OCI-LY7 (cell line): ENCODE measurements at regions not wholly inside any gene's neighbourhood (a gene's known extent, or its start where the extent isn't known, plus 50 kb on each side); places are given as distances from the start of the nearest gene placed in this dataset.

Experiments used
- BruUV-seq: library from RNA; stranded (reverse); fragments of 400-500 nt; replicated peaks from 2 replicates; lab custom pipeline; 2021; lab: Mats Ljungman, UMichigan
- CTCF ChIA-PET: fragments of 300-600 bp; sonication (Branson Sonifier 250); formaldehyde crosslinking; loops from one replicate; lab custom pipeline; 2022; ENCODE audit warnings: antibody characterized with exemption; ENCODE audit not compliant: unreplicated experiment; lab: Charles Lee
- POLR2A ChIA-PET: fragments of 300-600 bp; sonication (Branson Sonifier 250); formaldehyde crosslinking; loops from one replicate; lab custom pipeline; 2022; ENCODE audit warnings: antibody characterized with exemption; lab: Charles Lee
- DNase-seq: peaks from one replicate; pipeline ENCODE4 v3.0.0-alpha.2; 2015; ENCODE audit warnings: low spot score
- H2AFZ ChIP-seq: fragments of 200-600 bp; sonication (generic), shearing (Covaris generic); 2 replicates; pipeline ENCODE4 v1.6.1; 2014; ENCODE audit warnings: mild to moderate bottlenecking, antibody characterized with exemption, low read length, moderate library complexity
- H3K27ac ChIP-seq: fragments of 200-600 bp; sonication (generic); 2 replicates; pipeline ENCODE4 v1.5.1; 2014; ENCODE audit warnings: mixed run types, low read depth, mild to moderate bottlenecking, moderate library complexity, low read length, inconsistent platforms; ENCODE audit not compliant: poor library complexity, severe bottlenecking
- H3K36me3 ChIP-seq: fragments of 200-600 bp; sonication (generic); 2 replicates; pipeline ENCODE4 v1.6.1; 2014; ENCODE audit warnings: mild to moderate bottlenecking, antibody characterized with exemption, low read length, moderate library complexity, mixed read lengths; ENCODE audit not compliant: insufficient read depth
- H3K4me1 ChIP-seq: fragments of 200-600 bp; sonication (generic); 2 replicates; pipeline ENCODE4 v1.5.1; 2014; ENCODE audit warnings: mild to moderate bottlenecking, low read length; ENCODE audit not compliant: insufficient read depth, poor library complexity, severe bottlenecking
- H3K4me2 ChIP-seq: fragments of 200-600 bp; sonication (generic); 2 replicates; pipeline ENCODE4 v1.6.1; 2014; ENCODE audit warnings: mild to moderate bottlenecking, low read length
- H3K4me3 ChIP-seq: fragments of 200-600 bp; sonication (generic); 2 replicates; pipeline ENCODE4 v1.5.1; 2014; ENCODE audit warnings: mild to moderate bottlenecking, low read depth, low read length; ENCODE audit not compliant: poor library complexity, severe bottlenecking
- H3K79me2 ChIP-seq: fragments of 200-600 bp; sonication (generic); 2 replicates; pipeline ENCODE4 v1.6.1; 2016; ENCODE audit warnings: low read depth, mild to moderate bottlenecking, low read length, moderate library complexity, mixed read lengths; ENCODE audit not compliant: insufficient read depth
- H3K9me2 ChIP-seq: fragments of 200-600 bp; sonication (generic); 2 replicates; pipeline ENCODE4 v1.6.1; 2016; ENCODE audit warnings: mild to moderate bottlenecking, low read length, mixed read lengths; ENCODE audit not compliant: insufficient read depth
- H3K9me3 ChIP-seq: fragments of 200-600 bp; sonication (generic); 2 replicates; pipeline ENCODE4 v1.6.1; 2014; ENCODE audit warnings: mild to moderate bottlenecking, mixed run types, low read length, mixed read lengths
- H4K20me1 ChIP-seq: fragments of 200-600 bp; sonication (generic); 2 replicates; pipeline ENCODE4 v1.6.1; 2014; ENCODE audit warnings: mild to moderate bottlenecking, antibody characterized with exemption, low read length, moderate library complexity, mixed read lengths; ENCODE audit not compliant: insufficient read depth
- EZH2phosphoT487 ChIP-seq: fragments of 200-600 bp; sonication (generic); IDR thresholded peaks from 2 replicates; pipeline ENCODE4 v1.6.1; 2018; ENCODE audit warnings: low read depth, borderline replicate concordance, mild to moderate bottlenecking, mixed run types, antibody characterized with exemption, low read length, moderate library complexity, mixed read lengths
- intact Hi-C: fragments of 100-400 bp; cut with micrococcal nuclease; formaldehyde crosslinking; loops from one replicate; pipeline ENCODE4 v1.10.0; 2022; ENCODE audit not compliant: unreplicated experiment
- TF ChIP-seq, protein P1 (sequence below): fragments of 200-600 bp; sonication (generic); conservative IDR thresholded peaks from 2 replicates; pipeline ENCODE4 v1.5.1; 2014; ENCODE audit warnings: mild to moderate bottlenecking, antibody characterized with exemption, low read length, moderate library complexity, mixed read lengths

DNA sequence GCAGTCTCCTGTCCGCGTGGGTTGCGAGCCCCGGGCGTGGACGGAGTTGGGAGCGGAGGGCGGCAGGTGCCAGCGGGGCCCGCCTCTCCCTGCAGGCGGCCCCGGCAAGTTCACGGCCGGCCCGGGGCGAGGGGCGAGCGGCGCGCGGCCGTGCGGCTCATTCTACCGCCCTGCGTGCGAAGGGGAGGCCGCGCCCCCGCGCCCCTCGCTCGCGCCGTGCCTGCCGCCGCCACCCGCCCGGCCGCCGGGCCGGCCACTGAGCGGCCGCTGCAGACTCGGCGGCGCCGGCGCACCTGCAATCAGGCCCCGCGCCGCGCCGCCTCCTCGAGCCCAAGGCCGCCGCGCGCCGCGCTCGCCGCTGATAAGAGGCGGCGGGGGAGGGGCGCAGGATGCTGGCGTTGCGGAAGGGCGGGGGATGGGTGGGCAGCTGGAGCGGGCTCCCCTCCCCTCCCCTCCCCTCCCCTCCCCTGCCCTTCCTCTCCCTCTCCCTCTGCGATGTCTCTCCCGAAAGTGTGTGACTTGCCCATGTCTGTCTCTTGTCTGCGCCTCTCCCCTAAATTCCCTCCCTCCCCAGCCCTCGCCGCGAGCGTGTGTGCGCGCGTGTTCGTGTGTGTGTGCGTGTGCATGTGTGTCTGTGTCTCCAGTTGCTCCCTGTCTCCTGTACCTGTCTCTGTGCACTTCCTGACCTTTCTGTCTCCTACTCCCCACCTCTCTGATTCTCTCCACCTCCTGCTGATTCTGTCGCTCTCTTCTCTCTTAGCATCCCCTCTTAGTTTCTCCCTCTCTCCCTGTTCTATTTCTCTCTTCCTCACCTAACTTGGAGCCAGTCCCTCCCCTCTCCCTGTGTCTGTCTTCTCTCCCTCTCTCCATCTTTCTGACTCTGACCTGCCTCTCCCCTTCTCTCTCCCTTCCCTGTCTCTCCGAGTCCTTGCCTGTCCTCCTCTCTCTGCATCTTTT lies 768.1 kb upstream of the TBX3 start:
- Histone ChIP-seq H3K4me3 (no peak overlapping the region), H3K4me2 (no peak overlapping the region), H3K4me1 (no peaks in the 10 kb centered on the region), H3K36me3 (no peaks in the 10 kb centered on the region), H3K9me3 (no peaks in the 10 kb centered on the region), H3K27ac (no peak overlapping the region), H3K9me2 (no peaks in the 10 kb centered on the region), H4K20me1 (no peaks in the 10 kb centered on the region), H2AFZ (no peak overlapping the region), H3K79me2 (no peaks in the 10 kb centered on the region)
- intact Hi-C loops: no loop called here
- BruUV-seq: no TSS peak
- TF ChIP-seq, protein P1, sequence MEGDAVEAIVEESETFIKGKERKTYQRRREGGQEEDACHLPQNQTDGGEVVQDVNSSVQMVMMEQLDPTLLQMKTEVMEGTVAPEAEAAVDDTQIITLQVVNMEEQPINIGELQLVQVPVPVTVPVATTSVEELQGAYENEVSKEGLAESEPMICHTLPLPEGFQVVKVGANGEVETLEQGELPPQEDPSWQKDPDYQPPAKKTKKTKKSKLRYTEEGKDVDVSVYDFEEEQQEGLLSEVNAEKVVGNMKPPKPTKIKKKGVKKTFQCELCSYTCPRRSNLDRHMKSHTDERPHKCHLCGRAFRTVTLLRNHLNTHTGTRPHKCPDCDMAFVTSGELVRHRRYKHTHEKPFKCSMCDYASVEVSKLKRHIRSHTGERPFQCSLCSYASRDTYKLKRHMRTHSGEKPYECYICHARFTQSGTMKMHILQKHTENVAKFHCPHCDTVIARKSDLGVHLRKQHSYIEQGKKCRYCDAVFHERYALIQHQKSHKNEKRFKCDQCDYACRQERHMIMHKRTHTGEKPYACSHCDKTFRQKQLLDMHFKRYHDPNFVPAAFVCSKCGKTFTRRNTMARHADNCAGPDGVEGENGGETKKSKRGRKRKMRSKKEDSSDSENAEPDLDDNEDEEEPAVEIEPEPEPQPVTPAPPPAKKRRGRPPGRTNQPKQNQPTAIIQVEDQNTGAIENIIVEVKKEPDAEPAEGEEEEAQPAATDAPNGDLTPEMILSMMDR: no peak
- no peak for TF ChIP-seq EZH2phosphoT487
- CTCF ChIA-PET: no interaction called here
- DNase-seq: no peak
- POLR2A ChIA-PET: interaction anchor here (0.6 kb wide), 1 partner anchor 91 kb away, joined by 3 read pairs; no protein-coding TSS in a partner anchor

DNA sequence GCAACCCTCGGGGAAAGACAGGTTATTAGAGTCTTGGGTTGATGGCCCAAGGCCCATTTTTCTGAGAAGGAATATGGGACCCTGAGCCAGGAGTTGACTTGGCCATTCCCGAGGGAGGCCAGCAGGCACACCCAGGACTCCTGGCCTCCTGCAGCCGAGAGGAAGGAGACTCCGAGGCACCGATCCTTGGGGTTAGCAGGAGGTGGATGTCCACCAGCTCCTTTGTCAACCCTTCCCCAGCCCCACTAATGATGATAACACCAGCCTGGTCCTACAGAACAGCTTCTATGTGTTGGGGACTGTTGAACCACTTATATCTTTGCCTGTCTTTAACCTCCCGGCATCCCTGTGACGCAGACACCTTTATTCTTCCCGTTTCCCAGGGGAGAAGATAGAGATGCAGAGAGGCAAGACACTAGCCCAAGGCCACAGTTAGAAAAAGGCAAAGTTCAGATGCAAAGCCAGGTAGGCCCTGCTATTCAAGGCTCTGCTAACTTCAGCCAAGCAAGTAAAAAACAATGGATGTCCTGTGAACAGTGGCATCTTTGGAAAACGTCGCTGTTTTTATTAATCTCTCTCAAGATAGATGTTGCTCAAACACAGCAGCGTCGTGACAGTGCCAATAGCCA lies 767.3 kb upstream of the TBX3 start:
- DNase-seq: no peak
- H4K20me1 ChIP-seq: no peaks in the 10 kb centered on the region
- TF ChIP-seq, protein P1: no peak
- TF ChIP-seq EZH2phosphoT487: no peak
- ChIA-PET CTCF (no interaction called here), POLR2A (interaction anchor here (0.6 kb wide), 1 partner anchor 90 kb away, joined by 3 read pairs; no protein-coding TSS in a partner anchor)
- H3K36me3 ChIP-seq: no peaks in the 10 kb centered on the region
- H2AFZ ChIP-seq: no peak overlapping the region
- no peaks in the 10 kb centered on the region for H3K9me3 ChIP-seq
- H3K4me2 ChIP-seq: no peak overlapping the region
- BruUV-seq: no TSS peak
- H3K79me2 ChIP-seq: no peaks in the 10 kb centered on the region
- no peaks in the 10 kb centered on the region for H3K4me1 ChIP-seq
- no peaks in the 10 kb centered on the region for H3K9me2 ChIP-seq
- no peak overlapping the region for H3K27ac ChIP-seq
- H3K4me3 ChIP-seq: no peak overlapping the region
- intact Hi-C loops: no loop called here

GRCh38 chr12:115450710-115451109 lies 766.7 kb upstream of the TBX3 start:
- intact Hi-C loops: no loop called here
- CTCF ChIA-PET: no interaction called here
- Histone ChIP-seq H3K27ac (no peak overlapping the region), H3K79me2 (no peaks in the 10 kb centered on the region), H3K4me2 (no peak overlapping the region), H2AFZ (no peak overlapping the region), H3K36me3 (no peaks in the 10 kb centered on the region), H4K20me1 (no peaks in the 10 kb centered on the region), H3K9me2 (no peaks in the 10 kb centered on the region), H3K9me3 (no peaks in the 10 kb centered on the region), H3K4me1 (no peaks in the 10 kb centered on the region), H3K4me3 (no peak overlapping the region)
- no peak for DNase-seq
- TF ChIP-seq EZH2phosphoT487: no peak
- TF ChIP-seq, protein P1: no peak
- BruUV-seq: no TSS peak
- POLR2A ChIA-PET: no interaction called here
